HG03196 (cell line): ENCODE measurements at regions not wholly inside any gene's neighbourhood (a gene's known extent, or its start where the extent isn't known, plus 50 kb on each side); places are given as distances from the start of the nearest gene placed in this dataset.
"Not testable (repeated sequence)": the region's sequence is repeated elsewhere in the genome, so short reads cannot be mapped to it uniquely, and the experiment has no call there.

Experiments used
- ATAC-seq: cut with Tn5 transposase; IDR thresholded peaks from one replicate; pipeline ENCODE4 v1.9.1; 2021; ENCODE audit not compliant: unreplicated experiment

DNA sequence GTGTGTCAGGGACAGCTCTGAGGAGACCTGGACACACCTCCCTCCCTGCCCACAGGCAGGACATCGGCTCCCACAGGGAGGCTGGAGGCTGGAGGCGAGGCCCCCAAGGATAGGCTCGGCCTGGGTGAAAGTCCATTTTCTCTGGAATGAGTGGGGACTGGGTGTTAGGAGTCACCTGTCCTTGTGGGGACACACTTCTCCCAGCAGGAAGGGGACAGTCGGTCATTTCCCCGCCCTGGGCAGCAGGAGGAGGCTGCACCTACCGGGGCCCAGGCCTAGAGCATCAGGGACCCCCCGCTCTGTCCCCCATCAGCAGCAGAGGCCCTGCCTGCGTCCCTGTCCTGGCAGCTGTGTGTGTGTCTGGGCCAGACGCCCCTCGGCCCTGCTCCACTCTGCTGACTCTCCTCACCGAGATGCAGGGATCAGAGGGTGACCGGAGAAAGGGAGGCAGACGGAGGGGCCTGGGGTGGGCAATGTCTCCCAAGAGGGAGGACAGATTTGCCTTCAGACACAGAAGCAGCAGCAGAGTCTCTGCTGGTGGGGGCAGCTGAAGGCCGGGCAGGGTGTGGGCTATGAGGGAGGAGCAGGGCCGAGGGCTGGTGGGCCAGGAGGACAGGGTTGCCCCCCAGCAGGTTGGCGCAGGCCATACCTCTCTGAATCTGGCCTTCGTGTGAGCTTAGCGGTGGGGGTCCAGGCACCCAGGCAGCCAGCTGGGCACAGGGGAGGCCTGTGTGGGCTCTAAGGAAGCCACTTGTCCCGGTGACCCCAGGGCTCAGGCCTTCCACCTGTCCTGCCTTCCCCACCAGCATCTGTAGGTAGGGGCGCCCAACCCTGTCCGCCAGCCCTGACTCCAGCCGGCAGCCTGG is 125.7 kb upstream of the NKX1-1 start:
- no peak for ATAC-seq

DNA sequence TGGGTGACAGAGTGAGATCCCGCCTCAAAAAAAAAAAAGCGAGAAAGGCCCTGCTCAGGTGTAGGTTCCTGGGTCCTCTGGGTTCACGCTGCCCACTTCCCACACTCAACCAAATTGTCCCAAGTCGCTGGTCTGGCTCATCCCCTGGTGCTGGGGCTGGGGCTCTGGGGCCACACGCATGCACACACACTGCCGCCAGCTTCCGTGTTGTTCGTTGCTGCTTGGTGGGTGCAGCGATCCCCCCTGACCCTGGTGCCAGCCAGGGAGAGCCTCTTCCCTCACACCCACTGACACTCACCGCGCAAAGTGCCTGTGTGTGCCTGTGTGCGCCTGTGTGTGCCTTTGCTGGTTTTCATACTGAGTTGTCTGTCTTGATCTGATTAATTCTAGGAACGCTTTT is 124.1 kb upstream of the NKX1-1 start:
- no peak for ATAC-seq

DNA sequence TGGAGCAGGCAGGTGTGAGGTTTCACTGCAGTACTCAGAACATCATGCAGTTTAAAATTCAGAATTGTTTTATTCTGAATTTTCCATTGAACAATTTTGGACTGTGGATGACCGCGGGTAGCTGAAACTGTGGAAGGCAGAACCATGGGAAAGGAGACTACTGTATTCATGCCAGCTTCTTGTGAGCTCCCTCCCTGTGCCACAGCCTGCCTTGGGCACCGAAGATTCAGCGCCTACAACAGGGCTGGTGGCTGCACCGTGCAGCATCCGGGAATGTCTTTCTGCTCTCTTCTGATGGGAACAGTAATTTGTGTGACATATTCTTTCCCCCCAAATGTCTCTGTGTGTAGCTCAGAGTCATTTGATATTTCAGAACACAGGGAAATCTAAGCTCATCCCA is 118.5 kb upstream of the NKX1-1 start:
- no peak for ATAC-seq

DNA sequence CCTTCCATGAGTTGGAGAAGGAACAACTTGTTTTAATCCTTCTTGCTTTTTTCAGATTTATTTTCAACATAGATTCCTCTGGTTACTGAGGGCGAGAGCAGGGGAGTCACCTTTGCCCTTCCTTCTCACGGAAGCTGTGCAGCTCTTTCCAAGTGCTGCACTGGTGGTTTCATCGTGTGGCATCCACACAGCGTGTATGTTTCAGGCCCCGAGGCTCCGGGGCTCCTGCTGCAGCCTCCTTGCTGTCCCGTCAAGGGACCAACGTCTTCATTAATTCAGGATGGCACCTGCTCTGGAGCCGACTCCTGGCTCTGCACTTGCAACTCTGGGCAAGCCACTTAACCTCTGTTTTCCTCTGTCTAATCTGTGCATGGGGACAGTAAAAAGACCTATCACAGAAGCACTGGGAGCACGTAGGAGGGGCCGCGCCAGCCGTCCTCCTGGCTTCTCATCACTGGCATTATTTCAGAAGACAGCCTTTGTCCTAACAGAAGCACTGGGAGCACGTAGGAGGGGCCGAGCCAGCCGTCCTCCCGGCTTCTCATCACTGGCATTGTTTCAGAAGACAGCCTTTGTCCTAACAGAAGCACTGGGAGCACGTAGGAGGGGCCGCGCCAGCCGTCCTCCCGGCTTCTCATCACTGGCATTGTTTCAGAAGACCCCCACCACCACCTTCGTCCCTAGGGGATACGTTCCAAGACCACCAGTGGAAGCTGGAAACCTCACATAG is 117.8 kb upstream of the NKX1-1 start:
- no peak for ATAC-seq

DNA sequence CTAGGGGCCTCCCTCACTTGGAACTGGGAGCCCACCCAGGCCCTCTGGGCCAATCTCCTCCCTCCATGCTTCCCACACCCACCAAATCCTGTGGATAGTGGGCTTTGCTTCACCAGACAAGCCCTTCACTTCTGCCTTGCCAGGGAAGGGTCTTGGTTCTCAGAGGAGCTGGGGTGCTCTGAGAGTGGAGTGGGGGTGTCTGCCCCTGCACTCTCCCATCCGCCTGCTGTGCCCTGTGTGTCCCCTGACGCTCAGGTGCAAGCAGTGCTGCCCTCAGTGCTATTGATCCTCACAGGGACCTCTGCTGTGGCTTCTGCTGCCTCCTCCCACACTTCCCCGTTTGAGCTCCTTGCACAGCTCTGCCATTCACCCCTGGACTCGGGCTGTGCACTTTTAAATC is 117.3 kb upstream of the NKX1-1 start:
- ATAC-seq = no peak

DNA sequence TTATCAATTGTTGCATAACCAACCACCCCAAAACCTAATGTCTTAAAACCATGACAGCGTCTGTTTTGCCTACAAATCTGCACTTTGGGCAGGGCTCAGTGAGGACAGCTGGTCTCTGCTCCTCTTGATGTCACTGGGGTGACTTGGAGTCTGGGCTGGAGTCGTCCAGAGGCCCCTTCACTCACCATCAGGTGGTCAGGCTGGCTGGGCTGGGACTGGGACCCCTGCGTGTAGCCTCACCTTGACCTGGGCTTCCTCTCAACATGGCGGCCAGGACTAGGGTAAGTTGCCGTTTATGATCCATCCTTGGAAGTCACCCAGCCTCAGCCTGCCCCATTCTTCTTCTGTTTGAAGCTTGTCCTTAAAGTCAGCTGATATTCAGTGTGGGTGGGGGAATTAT is 116.8 kb upstream of the NKX1-1 start:
- ATAC-seq = no peak

DNA sequence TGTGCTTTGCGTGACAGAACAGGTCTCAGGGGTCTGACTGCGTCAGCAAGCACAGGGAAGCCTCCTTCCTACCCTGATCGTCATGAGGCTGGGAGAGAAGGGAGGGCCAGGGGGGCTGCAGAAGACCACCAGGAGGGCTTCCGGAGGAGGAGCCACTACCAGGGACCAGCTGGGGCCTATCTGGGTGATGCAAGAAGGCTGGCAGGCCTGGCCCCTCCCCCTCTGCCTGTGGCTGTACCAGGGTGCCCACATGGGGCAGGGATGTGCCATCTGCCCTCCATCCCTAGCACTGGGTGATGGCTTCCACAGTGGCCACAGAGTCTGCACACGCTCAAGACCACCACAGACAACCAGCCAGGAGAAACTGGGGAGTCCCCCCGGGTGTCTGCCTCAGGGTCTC is 116.4 kb upstream of the NKX1-1 start:
- no peak for ATAC-seq

DNA sequence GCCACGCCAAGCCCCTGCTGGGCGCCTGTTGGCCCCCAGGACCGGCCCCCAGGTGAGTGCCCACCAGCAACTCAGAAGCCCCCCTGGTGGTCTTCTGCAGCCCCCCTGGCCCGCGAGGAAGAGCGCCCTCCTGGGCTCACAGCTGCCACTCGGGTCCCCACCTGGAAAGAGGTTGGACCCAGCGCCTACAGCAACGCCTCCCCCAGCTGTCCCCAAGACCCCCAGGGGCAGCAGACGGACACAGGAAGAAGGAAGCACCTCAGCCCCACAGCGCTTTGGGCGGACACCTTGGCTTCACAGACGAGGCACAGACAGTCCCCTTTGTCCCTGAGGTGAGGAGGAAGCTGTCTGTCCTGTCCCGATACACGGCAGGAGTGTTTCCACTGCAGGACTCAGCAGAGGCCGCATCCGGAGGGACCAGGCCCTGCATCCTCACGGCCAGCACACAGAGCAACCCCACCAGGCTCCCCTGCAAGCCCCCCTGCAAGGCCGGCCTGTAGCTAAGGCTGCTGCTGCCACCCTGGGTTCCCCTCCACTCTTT is 115.6 kb upstream of the NKX1-1 start:
- no peak for ATAC-seq

DNA sequence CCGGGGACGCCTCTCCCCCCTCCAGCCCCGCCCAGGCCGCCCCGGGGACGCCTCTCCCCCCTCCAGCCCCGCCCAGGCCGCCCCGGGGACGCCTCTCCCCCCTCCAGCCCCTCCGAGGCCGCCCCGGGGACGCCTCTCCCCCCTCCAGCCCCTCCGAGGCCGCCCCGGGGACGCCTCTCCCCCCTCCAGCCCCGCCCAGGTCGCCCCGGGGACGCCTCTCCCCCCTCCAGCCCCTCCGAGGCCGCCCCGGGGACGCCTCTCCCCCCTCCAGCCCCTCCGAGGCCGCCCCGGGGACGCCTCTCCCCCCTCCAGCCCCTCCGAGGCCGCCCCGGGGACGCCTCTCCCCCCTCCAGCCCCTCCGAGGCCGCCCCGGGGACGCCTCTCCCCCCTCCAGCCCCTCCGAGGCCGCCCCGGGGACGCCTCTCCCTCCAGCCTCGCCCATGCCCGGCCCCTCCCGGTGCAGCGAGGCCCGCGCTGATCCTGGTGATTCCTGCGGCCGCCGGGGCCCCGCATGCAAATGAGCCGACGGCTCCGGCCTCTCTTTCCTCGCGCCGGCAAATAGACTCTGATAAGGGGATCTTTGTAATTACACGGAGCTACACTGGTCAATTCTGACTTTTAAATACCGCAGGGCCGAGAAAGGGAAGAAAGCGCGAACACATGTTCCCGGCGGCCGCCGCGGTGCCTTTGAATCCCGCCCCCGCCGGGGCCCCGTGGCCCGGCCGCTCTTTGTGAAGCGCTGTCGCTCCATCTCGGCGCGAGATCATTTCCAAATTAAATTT is 114.7 kb upstream of the NKX1-1 start:
- not testable (repeated sequence) for ATAC-seq

DNA sequence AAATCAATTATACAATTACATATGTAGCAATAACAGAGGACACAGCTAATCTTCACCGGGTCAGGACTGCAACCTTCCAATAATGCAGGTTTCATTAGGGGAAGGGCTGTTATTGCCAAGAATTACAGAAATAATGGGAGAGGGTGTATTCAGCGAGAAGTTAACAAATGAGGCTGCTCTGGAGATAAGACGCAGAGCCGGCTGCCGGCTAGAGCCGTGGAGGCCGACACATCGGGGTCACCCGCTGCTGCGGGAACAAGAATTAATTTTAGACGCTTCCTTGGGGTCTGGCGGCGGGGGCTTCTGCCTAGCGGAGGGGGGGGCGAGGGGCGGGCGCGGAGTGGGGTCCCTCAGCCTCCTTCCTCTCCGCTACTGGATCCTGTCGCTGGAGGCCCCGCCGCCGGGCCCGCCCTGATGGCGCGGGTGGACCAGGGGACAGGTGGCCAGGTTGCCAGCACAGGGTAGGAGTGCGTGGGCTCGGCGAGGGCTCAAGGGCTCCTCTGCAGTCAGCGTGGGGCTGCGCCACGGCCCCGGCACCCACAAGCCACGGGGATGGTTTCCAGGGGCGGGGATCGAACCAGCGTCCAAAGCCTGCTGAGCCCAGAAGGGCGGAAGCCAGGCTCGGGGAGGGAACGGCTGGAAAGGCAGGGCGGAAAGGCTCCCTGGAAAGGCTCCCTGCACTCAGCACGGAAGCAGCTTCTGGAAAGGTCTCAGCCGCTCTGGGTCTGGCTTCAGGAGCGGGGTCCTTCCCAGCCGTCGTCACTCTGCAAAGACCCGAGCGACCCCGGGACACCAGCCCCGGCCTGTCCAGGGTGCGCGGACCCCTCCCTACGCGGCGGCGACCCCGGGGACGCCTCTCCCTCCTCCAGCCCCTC is 113.8 kb upstream of the NKX1-1 start:
- no peak for ATAC-seq

DNA sequence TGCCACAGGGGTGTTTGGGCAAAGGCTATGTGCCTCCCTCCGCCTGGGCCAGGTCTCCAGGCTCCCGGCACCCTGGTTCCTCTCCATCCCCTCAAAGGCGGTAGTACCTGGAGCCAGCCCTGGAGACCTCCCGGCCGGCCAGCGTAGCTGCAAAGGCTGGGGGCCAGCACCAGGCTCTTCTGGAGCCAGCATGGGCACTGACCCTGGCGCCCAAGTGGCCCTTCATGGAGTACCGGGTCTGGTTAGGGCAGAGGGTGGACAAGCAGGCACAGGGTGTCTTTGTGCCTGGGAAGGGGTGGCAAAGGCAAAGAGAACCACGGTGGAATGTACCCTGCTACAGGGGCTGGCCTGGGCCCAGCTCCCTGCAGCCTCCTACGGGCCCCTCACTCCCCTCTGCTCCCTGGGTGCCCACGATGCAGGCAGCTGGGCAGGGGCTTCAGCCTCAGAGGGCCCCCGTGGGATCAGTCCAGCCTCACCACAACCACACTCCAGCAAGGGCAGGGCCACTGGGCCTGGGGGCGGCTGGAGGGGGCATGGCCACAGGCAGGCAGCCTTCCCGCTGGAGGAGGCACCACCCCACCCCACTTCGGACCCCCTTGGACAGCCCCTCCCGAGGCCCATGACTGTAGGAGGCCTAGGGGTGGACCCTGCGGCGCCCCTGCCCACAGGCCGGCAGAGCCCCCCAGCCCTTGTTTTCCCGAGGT is 112.9 kb upstream of the NKX1-1 start:
- ATAC-seq = no peak

DNA sequence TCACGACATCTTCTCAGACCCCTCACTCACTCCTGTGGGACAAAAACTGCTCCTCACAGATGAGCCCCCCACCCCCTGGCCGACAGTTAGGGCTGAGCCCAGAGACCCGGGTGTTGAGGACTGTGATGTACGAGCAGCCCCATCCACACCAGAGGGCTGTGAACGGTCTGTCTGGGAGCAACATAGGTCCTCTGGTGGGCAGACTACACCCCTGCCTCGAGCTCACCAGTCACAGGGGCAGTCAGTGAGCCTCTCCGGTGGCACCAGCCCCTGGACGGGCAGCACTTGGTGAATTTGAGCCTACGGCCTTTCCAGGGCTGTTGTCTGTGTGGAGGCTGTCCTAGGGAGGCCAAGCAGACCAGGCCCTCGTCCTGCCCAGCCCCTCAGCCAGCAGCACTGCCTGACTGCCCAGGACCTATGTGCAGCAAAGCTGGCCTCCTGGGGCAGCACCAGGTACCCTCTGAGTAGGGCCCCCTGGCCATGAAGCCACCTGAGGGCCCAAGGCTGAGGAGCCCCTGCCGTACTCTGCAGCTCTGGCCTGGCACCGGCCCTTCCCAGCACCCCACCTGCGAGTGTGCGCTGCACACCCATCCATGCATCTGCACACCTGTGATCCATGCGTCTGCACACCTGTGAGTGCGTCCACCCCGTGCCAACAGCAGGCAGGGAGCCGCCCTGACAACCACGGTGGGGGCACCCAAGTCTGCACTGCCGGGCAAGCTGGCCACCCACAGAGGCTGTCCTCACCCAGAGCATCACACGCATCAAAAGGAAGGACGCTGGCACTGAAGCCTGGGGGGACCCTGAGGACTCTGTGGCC is 111.6 kb upstream of the NKX1-1 start:
- no peak for ATAC-seq

DNA sequence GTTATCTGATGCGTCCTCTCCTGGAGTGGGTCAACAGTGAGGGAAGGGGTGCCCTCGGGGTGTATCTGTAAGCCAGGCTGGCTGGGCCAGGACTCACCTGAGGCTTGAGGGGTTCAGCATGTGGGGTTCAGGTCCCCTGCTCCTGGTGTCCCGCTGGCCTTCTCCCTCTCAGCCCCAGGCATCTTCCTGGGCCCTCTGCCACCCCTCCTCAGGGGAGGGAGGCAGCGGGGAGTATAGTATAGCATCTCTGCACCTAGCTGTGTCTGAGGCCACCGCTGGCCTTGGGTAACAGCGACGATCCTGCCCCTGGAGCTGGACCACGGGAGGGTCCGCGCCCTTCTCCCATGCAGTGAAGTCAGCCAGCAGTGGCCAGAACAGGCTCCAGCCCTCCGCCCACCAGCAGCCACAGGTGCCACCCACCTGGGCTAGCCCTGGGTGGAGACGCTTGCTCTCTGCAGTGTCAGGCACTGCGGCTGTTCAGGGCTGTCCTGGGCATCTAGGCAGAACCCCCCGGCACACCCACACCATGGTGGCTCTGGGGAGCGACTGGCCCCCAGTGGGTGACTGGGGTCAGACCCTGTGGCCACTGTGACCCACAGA is 110.7 kb upstream of the NKX1-1 start:
- no peak for ATAC-seq

DNA sequence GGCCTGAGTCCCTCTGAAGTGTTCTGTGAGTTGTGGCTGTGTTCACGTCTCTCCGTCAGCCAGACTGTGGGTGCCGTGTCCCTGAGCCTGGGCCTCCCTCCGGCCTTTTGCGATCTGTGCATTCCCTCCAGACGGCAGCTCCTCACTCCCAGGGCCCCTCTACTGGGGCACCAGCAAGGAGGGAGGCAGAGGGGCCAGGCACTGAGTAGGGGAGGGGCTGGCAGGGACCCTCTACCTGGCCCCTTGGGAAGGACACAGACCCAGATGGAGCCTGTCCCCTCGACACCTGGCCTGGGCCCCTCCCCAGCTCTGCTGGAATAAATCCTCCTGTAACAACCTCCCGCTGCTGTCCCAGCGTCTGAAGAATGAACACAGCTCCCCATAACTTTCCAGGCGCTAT is 110.0 kb upstream of the NKX1-1 start:
- no peak for ATAC-seq

DNA sequence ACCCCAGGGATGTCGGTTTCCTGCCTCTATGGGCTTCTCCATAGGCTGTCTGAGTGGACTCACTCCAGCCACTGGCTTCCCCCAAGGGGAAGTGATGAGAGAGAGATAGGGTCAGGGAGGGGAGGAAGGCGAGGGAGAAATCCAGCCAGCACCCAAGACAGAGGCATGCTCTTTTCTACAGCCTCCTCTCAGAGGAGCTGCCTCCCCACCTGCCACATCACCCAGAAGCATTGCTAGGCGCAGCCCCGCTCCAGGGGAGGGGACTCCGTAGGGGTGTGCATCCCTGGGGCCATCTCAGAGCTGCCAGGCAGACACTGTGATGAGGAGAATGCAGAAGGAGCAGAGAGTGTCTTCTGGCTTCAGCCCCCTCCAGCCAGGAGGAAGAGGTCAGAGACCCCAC is 109.5 kb upstream of the NKX1-1 start:
- ATAC-seq = no peak

DNA sequence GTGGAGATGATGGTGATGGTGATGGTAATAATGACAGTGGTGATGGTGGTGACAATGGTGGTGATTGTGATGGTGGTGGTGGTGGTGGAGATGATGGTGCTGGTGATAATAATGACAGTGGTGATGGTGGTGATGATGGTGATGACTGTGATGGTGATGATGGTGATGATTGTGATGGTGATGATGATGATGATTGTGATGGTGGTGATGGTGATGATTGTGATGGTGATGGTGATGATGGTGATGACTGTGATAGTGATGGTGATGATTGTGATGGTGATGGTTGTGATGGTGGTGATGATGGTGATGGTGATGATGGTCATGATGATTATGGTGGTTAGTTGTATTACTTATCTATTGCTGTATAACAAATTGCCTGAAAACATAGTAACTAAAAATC is 108.9 kb upstream of the NKX1-1 start:
- no peak for ATAC-seq

DNA sequence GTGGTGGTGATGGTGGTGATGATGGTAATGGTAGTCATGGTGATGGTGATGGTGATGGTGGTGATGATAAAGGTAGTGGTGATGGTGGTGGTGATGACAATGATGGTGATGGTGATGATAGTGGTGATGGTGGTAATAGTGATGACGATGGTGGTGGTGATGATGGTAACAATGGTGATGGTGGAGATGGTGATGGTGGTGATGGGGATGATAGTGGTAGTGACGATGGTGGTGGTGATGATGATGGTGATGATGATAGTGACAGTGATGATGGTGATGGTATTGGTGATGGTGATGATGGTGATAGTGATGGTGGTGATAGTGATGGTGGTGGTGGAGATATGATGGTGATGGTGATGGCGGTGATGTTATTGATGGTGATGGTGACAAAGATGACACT is 108.4 kb upstream of the NKX1-1 start:
- ATAC-seq = no peak

DNA sequence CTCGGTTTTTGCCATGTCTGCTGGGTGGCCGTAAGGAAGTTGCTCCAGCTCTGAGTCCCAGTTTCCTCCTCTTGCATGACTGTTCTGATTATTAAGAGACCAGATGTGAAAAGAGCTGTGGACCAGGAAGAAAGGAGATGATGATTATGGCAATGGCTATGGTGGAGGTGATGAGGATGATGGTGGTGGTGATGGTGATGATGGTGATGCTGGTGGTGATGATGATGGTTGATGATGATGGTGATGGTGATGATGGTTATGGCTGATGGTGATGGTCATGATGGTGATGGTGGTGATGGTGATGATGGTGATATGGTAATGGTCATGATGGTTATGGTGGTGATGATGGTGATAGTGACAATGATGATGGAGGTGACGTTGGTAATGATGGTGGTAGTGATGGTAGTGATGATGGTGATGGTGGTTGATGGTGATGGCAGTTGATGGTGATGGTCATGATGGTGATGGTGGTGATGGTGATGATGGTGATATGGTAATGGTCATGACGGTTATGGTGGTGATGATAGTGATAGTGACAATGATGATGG is 107.8 kb upstream of the NKX1-1 start:
- ATAC-seq = no peak
